Gastrocnemius medialis (tissue), 4 donors: ENCODE measurements at regions not wholly inside any gene's neighbourhood (a gene's known extent, or its start where the extent isn't known, plus 50 kb on each side); places are given as distances from the start of the nearest gene placed in this dataset.

Experiments used
- ATAC-seq, 2 donors: fragments of 150-250 bp; one replicate each; pipeline ENCODE4 v1.9.1; 2016
- DNase-seq, 2 donors: peaks; one replicate each; pipeline ENCODE4 v3.0.0-alpha.2; 2019
- H3K27ac ChIP-seq, 4 donors: fragments of 200-600 bp; sonication (generic); 1 replicate in 1 of 4; 2 replicates in 3 of 4; pipeline ENCODE4 v1.5.1; 2016 to 2018; ENCODE audit warnings: mild to moderate bottlenecking in 2 of 4, moderate library complexity in 1 of 4
- H3K27me3 ChIP-seq, 3 donors: fragments of 200-600 bp; sonication (generic) in 2 of 3; 1 replicate in 1 of 3; 2 replicates in 2 of 3; pipeline versions ENCODE4 v1.5.1 to v1.6.0; 2016 to 2019; ENCODE audit warnings: mild to moderate bottlenecking in 1 of 3, moderate library complexity in 1 of 3
- H3K36me3 ChIP-seq, 2 donors: fragments of 200-600 bp; sonication (generic) in 1 of 2; one replicate each; pipeline ENCODE4 v1.5.1; 2017 to 2018
- H3K4me1 ChIP-seq, 2 donors: fragments of 200-600 bp; sonication (generic) in 1 of 2; one replicate each; pipeline ENCODE4 v1.5.1; 2016 to 2017; ENCODE audit warnings: mild to moderate bottlenecking in 2 of 2
- H3K4me3 ChIP-seq, 4 donors: fragments of 200-600 bp; sonication (generic) in 3 of 4; 1 replicate in 1 of 4; 2 replicates in 3 of 4; pipeline ENCODE4 v1.5.1; 2016 to 2019; ENCODE audit warnings: mild to moderate bottlenecking in 2 of 4
- H3K9me3 ChIP-seq, 3 donors: fragments of 200-600 bp; sonication (generic) in 2 of 3; 1 replicate in 1 of 3; 2 replicates in 2 of 3; pipeline ENCODE4 v1.5.1; 2016 to 2019
- POLR2A ChIP-seq, 2 donors: fragments of 450-650 bp; IDR thresholded peaks; one replicate each; pipeline ENCODE4 v1.6.1; 2017; ENCODE audit warnings: antibody characterized with exemption in 2 of 2, mild to moderate bottlenecking in 2 of 2, moderate library complexity in 2 of 2
- in situ Hi-C, 4 donors: fragments of 200-750 bp; cut with MboI; loops; one replicate each; pipeline versions ENCODE4 v1.15.0 to v1.8.0; 2017; ENCODE audit warnings: low sequenced_read_pairs in 4 of 4
- intact Hi-C: fragments of 100-400 bp; cut with DNase I; formaldehyde crosslinking; loops from one replicate; pipeline ENCODE4 v1.15.1; 2023; ENCODE audit warnings: low total_unique reads
- TF ChIP-seq, protein P1 (sequence below), 5 experiments: fragments of 450-650 bp in 3 of 5; fragments of 200-600 bp in 2 of 5; sonication (generic) in 2 of 5; IDR thresholded peaks in 4 of 5; conservative IDR thresholded peaks in 1 of 5; 1 replicate in 4 of 5; 2 replicates in 1 of 5; pipeline ENCODE4 v1.5.1; 2016 to 2019; ENCODE audit warnings: antibody characterized with exemption in 5 of 5, mild to moderate bottlenecking in 3 of 5, moderate library complexity in 3 of 5

DNA sequence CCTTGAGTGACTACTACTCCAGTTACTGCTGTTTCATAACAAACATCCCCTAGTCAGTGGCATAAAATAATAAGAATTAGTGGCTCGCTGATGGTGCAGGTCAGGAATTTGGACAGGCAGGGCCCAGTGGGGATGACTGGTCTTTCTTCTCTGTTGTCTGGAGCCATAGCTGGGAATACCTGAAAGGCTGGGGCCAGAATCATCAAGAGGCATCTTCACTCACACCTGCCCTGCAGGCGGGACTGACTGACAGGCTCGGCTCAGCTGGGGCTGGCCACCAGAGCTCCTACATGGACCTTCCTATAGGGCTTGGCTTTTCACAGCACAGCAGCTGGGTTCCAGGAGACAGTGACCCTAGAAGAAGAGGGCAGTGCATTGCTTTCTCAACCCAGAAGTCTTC, 148.8 kb upstream of the ATP10A start:
- no peak for ATAC-seq

DNA sequence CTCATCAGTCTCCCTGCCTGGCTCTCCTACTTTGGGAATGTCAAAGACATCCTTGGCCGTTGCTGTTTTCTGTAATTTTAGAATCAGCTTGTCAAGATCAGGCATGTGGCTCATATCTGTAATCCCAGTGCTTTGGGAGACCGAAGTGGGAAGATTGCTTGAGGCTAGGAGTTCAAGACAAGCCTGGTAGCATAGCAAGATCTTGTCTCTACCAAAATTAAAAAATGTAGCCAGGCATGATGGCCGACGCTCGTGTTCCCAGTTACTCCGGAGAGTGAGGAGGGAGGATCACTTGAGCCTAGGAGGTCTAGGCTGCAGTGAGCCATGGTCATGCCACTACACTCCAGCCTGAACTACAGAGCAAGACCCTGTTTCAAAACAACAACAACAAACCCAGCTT, 144.0 kb upstream of the ATP10A start:
- Histone ChIP-seq H3K4me1 (no peaks in the 10 kb centered on the region), H3K36me3 (no peaks in the 10 kb centered on the region), H3K27ac (no peak overlapping the region), H3K9me3 (no peaks in the 10 kb centered on the region), H3K4me3 (no peak overlapping the region), H3K27me3 (peaks cover 0 to 2% (median 0%) of the 10 kb centered on the region in 3 donors)
- in situ Hi-C loops (no loop called here), intact Hi-C loops (no loop called here)
- ATAC-seq (no peak), DNase-seq (no peak)
- TF ChIP-seq POLR2A (IDR thresholded peaks at IDR 0.05) = no peak
- TF ChIP-seq, protein P1, sequence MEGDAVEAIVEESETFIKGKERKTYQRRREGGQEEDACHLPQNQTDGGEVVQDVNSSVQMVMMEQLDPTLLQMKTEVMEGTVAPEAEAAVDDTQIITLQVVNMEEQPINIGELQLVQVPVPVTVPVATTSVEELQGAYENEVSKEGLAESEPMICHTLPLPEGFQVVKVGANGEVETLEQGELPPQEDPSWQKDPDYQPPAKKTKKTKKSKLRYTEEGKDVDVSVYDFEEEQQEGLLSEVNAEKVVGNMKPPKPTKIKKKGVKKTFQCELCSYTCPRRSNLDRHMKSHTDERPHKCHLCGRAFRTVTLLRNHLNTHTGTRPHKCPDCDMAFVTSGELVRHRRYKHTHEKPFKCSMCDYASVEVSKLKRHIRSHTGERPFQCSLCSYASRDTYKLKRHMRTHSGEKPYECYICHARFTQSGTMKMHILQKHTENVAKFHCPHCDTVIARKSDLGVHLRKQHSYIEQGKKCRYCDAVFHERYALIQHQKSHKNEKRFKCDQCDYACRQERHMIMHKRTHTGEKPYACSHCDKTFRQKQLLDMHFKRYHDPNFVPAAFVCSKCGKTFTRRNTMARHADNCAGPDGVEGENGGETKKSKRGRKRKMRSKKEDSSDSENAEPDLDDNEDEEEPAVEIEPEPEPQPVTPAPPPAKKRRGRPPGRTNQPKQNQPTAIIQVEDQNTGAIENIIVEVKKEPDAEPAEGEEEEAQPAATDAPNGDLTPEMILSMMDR (IDR thresholded peaks at IDR 0.05 in 4 of 5, conservative IDR thresholded peaks at IDR 0.05 in 1 of 5) = no peak

More for the DNA sequence above, 148.8 kb upstream of the ATP10A start:
- Histone ChIP-seq H3K27me3 (no peaks in the 10 kb centered on the region), H3K36me3 (no peaks in the 10 kb centered on the region), H3K4me3 (no peak overlapping the region), H3K9me3 (no peaks in the 10 kb centered on the region), H3K4me1 (no peaks in the 10 kb centered on the region), H3K27ac (no peak overlapping the region)
- no peak for DNase-seq
- TF ChIP-seq POLR2A (IDR thresholded peaks at IDR 0.05) = no peak
- TF ChIP-seq, protein P1 (IDR thresholded peaks at IDR 0.05 in 4 of 5, conservative IDR thresholded peaks at IDR 0.05 in 1 of 5) = no peak
- intact Hi-C loops (no loop called here), in situ Hi-C loops (no loop called here)

GRCh38 chr15:26001201-26001600, 138.1 kb upstream of the ATP10A start:
- in situ Hi-C loops (no loop called here), intact Hi-C loops (no loop called here)

GRCh38 chr15:25993506-25993905, 130.4 kb upstream of the ATP10A start:
- ATAC-seq = no peak
- Histone ChIP-seq H3K4me3 (no peak overlapping the region), H3K4me1 (no peaks in the 10 kb centered on the region), H3K9me3 (no peaks in the 10 kb centered on the region), H3K36me3 (no peaks in the 10 kb centered on the region), H3K27ac (no peak overlapping the region), H3K27me3 (no peaks in the 10 kb centered on the region)
- intact Hi-C loops (no loop called here), in situ Hi-C loops (no loop called here)
- TF ChIP-seq POLR2A (IDR thresholded peaks at IDR 0.05) = no peak
- TF ChIP-seq, protein P1 (IDR thresholded peaks at IDR 0.05 in 4 of 5, conservative IDR thresholded peaks at IDR 0.05 in 1 of 5) = no peak
- DNase-seq = no peak

More at GRCh38 chr15:26001201-26001600, 138.1 kb upstream of the ATP10A start:
- Histone ChIP-seq H3K4me3 (no peak overlapping the region), H3K4me1 (no peaks in the 10 kb centered on the region), H3K36me3 (no peaks in the 10 kb centered on the region), H3K27ac (no peak overlapping the region), H3K9me3 (no peaks in the 10 kb centered on the region), H3K27me3 (peaks cover 0 to 2% (median 0%) of the 10 kb centered on the region in 3 donors)
- DNase-seq (no peak), ATAC-seq (no peak)
- TF ChIP-seq, protein P1 (IDR thresholded peaks at IDR 0.05 in 4 of 5, conservative IDR thresholded peaks at IDR 0.05 in 1 of 5) = no peak
- TF ChIP-seq POLR2A (IDR thresholded peaks at IDR 0.05) = no peak

DNA sequence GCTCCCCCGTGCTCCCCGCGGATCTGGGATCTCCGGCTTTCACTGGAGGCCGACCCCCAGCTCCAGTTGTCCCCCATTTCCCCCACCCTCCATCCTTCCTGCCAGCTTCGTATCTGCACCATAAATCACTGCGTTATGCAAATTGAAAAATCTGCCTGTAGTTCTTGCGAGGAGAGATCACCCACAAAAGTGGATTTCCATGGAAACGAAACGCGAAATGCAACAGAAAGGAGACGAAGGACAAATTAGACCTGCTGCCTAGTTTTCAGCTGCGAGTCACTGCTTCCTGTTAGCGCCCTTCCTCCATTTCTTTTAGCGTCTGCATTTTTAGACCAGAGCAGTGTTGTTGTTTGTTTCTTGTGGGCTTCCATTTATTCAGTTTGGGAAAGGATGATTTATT, 127.1 kb upstream of the ATP10A start:
- intact Hi-C loops (no loop called here), in situ Hi-C loops (no loop called here)
- no peaks in the 10 kb centered on the region for H3K9me3 ChIP-seq
- no peak overlapping the region for H3K27ac ChIP-seq
- TF ChIP-seq, protein P1 (IDR thresholded peaks at IDR 0.05 in 4 of 5, conservative IDR thresholded peaks at IDR 0.05 in 1 of 5) = no peak
- TF ChIP-seq POLR2A (IDR thresholded peaks at IDR 0.05) = no peak
- H3K36me3 ChIP-seq = no peaks in the 10 kb centered on the region
- no peak for DNase-seq
- H3K4me3 ChIP-seq = no peak overlapping the region
- ATAC-seq = no peak
- H3K4me1 ChIP-seq = no peaks in the 10 kb centered on the region
- no peaks in the 10 kb centered on the region for H3K27me3 ChIP-seq
